CD4-positive, alpha-beta T cell treated with Interleukin-2 at 100 ng/mL for 4 hours (primary cell): ENCODE measurements at regions not wholly inside any gene's neighbourhood (a gene's known extent, or its start where the extent isn't known, plus 50 kb on each side); places are given as distances from the start of the nearest gene placed in this dataset.
"Not testable (repeated sequence)": the region's sequence is repeated elsewhere in the genome, so short reads cannot be mapped to it uniquely, and the experiment has no call there.

Experiments used
- DNase-seq: peaks from one replicate; pipeline ENCODE4 v3.0.0-alpha.2; 2020; ENCODE audit warnings: low spot score

DNA sequence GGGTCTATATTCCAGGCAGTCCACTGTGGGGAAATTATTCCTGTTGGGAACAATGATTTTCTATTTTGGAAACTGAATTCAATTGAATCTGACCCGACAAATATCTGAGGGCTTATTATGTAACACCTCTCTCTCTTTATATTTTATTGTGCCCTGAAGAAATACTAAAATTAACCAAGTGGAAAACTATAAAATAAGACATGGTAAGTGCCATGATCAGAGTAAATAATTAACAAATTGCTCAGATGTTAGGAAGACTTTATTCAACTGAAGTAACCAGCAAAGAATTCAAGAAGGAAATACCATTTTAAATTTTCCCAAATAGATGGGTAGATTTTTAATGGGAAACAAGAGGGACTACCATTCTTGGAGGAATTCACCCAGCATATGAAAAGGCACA is 632.9 kb downstream of the MAFB start:
- DNase-seq, result no peak

DNA sequence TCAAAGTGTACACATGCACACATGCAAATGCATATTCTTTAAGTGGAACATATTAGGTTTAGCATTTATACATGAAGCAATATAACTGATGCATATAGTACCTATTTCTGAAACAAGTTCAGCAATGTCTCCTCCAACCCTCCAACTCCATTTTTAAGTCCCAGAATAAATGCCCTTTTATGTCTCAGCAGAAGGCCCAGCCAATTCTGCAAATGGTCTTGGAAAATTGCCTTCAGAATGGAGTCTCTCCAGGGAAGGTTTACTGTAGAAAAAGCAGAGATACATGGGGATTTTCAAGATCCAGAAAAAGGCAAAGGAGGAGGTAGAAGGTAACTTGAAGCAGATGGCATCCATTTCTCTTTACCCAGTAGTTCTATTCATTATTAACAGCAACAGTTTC is 633.3 kb downstream of the MAFB start:
- no peak for DNase-seq

DNA sequence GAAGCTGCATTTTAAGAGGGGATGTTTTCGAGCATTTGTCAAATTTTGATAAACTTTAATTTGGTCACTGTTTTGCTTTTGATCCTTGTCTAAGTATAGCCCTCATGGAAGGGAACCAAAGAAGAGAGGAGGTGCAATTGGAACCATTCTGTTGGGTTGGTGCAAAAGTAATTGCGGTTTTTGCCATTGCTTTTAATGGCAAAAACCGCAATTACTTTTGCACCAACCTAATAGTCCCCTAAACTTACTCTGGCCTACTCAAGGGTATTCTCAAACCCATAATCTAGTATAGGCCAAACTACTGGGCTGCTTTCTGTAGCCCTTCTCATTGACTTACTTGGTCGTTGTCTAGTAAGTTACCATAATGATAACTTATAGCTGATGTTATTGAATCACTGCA is 634.7 kb downstream of the MAFB start:
- no peak for DNase-seq

DNA sequence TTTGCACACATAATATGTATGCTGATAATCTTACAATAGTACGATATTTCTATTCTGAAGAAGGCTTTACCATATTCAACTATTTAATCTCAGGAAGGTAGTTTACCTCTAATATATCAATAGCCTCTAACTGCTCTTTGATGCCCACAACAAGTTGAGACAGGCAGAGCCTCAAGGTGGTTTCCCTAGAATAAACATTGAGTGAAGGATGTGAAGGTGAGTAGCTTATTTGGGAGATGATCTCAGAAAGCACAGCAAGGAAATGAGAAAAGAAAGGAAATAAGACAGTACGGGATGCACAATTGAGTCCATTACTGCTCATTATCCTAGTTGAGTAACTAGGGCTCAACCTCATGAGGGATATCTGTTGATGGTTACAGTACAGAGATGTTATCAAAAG is 638.4 kb downstream of the MAFB start:
- no peak for DNase-seq

DNA sequence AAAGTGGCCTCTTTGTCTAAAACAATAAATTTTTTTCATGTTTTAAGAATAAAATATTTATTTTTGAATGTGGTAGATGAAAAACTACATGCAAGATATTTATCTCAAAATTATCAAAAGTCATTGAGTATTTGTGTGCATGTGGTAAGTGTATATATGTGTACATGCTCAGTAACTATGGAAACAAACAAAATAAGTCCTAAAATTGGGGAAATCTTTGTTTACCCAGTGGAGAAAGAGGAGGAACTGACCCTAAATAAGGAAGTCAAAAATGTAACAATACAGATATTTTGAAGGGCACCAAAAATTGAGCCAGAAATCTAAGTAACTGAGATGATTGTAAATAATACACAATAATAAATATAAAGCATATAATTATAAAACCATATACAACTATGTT is 639.2 kb downstream of the MAFB start:
- DNase-seq, result no peak

DNA sequence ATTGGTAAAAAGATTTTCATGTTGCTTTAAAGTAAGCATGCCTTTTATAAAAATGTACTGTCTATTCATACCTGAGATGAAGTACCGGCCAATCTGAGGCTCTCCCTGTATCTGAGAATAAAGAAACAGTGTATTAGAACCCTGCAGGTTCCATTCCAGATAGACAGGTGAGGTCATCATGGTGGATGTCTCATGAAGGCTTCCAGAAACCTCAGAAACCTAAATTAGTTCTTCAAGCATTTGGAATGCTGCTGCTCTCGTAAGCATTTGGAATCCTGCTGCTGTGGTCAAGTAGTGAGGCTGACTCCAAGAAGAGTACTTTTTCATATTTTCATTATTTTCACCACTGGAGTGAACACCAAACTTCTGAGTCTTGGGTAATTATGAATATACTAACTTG is 642.3 kb downstream of the MAFB start:
- DNase-seq, result no peak

DNA sequence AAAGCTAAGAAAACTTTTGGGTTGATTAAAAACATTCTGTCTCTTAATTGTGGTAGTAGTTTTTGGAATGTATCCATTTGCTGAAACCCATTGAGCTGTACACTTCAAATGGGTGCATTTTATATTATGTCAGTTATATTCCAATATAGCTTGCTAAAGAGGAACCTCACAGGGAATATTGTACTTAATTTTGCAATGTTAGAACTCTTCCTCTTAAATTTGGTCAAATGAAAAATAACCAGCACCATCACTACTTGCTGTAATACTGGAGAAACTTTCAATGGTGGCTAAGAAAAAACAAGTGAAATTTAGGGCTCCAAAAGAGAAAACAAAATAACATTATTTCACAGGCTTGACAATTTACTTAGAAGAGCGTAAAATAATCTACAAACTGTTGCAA is 651.5 kb downstream of the MAFB start:
- DNase-seq, result no peak

DNA sequence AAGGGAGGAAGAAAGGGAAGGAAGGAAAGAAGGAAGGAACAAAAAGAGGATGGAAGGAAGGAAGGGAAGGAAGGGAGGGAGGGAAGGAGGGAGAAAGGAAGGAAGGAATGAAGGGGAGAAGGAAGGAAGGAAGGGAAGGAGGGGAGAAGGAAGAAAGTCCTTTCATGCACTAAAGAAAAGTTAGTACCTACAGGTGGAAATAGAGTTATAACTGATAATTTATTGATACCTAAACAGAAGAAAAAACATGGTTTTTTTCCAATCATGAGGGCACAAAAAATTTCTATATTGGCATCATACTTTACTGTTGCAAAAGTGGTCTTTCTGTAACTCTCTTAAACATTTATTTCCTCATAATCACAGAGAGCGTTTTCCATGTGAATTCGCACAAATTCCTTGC is 659.4 kb downstream of the MAFB start:
- no peak for DNase-seq

DNA sequence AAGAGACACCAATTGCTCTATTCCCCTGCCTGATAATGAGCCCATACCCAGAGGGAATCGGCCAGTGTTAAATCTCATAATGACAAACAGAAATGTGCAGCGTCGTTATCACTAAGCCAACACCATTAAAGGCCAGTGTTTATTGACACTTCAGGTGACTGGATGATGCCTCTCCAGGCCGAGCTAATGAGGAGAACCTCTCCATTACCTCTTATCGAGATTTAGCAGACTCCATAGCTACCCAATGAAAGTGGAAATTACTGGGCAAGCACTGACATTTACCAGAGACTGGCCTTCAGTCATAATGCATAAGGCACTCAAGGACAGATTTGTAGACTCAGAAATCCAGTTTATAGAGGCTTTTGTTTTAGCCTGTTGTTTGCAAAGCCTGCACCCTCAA is 669.5 kb downstream of the MAFB start:
- DNase-seq, result no peak

DNA sequence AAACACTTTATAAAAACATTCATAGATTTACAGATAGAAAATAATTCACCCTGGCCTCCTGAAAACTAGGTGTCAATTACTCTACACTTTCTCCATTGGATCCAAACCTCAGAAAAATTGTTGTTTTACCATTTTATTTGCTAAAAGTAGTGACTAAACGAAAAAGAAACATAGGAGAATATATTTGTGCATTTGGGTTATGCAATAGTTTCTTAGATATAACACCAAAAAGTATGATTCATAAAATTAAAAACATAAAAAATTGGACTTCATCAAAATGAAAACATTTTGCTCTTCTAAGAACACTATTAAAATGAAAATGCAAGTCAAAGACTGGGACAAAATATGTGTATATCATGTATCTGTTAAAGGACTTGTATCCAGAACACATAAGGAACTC is 671.3 kb downstream of the MAFB start:
- no peak for DNase-seq

DNA sequence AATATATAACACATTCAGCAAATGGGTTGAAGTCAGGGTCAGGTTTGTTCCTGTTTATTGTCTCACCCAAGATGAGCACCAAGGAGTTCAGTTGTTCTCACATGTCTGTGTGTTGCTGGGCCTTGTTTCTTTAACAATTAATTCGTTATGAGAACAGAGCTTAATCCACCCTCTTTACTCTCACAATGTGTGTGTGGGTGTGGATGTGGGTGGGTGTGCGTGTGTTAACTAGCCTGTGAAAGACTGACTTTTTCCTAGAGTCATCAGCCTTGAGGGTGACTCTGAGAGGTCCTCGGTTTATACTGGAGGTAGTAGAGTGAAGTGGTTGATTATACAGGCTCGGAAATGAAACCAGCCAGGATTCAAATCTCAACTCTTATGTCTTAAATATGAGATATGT is 672.1 kb downstream of the MAFB start:
- no peak for DNase-seq

DNA sequence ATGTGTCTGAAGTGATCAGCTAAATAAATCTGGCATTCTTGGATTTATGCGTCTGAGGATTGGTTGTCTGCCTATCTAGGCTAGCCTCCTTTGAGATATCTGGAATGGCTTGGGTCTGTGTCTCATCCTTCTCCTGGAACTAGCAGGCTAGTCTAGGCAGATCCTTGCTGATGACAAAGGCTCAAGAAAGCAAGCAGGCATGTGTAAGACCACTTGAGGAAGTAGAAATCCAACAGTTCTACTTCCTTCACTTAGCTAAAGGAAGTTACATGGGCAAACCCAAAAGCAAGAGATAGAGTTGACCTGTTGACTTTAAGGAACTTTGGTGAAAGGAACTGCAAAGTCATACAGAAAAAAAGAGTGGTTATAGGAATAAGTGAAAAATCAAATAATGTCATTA is 672.6 kb downstream of the MAFB start:
- no peak for DNase-seq

DNA sequence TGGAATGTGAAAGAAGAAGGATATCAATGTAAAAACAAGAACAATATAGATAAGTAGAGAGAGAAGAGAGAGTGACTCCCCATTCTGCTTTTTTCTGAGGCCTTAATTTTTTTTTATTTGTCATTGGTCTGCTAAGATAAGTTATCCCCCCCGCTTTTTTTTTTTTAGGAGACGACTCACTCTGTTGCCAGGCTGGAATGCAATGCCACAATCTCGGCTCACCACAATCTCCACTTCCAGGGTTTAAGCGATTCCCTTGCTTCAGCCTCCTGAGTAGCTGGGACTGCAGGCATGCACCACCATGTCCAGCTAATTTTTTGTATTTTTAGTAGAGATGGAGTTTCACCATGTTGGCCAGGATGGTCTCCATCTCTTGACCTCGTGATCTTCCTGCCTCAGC is 677.0 kb downstream of the MAFB start:
- not testable (repeated sequence) for DNase-seq

DNA sequence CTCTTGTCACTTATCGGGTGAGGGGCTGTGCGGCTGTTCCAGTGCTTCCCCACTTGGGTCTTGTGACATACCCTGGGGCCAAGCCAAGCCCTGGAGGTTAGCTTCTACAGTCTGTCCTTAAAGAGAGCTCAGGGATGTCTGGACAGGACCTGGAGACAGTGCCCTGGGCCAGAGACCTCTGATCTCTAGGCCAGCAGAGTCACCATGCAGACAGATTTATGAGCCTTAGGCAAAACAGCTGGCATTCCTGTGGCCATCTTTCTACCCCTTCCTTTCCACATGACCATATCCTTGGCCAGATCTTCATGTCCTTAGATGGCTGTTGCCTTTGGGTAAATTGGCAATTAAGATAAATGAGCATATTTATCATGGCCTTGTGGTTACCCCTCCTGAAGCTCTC is 678.6 kb downstream of the MAFB start:
- no peak for DNase-seq

DNA sequence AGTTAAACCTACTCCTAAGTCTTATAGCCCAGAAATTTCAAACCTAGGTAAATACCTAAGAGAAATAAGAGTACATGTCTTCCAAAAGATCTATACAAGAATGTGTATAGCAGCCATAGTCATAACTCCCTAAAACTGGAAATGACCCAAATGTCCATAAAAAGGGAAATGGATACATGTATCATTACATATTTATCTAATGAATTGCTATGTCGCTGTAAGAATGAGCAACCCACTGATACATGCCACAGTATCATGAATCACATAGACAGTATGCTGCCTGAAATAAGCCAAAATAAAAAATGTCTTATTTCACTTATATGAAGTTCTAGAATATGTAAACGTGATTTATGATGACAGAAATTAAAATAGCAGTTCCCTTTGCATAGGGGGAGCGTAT is 679.5 kb downstream of the MAFB start:
- no peak for DNase-seq

DNA sequence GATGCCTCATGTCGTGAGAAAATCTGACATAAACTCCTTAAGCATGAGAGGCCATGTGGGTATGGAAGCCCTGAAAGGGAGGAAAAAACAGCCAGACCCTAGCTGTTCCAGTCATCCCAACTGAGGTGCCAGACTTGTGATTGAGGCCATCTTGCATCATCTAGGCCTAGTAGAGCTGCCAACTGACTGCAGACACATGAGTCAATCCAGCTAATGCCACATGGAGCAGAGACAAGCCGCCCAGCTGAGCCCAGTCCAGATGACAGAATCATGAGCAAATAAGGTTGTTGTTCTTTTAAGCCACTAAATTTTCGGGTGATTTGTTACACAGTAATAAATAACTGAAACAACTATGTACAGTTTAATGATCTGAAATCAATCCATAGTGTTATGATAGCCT is 680.9 kb downstream of the MAFB start:
- no peak for DNase-seq

DNA sequence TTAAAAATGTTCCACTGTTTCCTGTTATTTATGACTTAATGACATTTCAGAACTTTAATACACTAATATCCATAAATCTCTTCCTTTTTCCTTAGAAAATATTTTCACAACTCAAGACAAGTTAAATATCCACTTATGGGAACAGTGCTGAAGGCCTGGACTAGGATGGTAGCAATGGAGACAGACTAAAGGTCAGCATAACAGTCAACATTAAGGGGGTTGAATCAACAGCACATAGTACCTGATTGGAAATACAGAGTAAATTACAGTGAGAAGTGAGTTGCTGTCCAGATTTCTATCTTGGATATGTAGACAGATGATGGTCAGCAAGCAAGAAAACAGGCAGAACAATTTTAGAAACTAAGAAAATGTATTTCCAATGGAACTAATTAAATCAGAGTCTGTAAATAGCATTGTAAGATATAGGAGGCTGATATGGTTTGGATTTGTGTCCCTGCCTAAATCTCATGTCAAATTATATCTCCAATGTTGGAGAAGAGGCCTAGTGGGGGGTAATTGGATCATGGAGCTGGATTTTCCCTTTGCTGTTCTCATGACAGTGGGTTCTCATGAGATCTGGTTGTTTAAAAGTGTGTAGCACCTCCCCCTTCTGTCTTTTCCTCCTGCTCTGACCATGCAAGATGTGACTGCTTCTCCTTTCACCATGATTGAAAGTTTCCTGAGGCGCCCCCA is 682.7 kb downstream of the MAFB start:
- no peak for DNase-seq

DNA sequence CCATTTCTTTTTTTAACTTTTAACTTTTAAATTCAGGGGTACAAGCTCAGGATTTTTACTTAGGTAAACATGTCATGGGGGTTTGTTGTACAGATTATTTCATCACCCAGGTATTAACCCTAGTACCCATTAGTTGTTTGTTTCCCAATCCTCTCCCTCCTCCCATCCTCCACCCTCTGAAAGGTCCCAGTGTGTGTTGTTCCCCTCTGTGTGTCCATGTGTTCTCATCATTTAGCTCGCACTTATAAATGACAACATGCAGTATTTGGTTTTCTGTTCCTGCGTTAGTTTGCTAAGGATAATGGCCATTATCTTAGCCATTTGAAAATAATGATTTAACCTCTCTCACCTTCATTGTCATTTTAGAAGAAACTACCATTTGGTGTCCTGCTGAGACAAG is 684.9 kb downstream of the MAFB start:
- DNase-seq, result not testable (repeated sequence)

DNA sequence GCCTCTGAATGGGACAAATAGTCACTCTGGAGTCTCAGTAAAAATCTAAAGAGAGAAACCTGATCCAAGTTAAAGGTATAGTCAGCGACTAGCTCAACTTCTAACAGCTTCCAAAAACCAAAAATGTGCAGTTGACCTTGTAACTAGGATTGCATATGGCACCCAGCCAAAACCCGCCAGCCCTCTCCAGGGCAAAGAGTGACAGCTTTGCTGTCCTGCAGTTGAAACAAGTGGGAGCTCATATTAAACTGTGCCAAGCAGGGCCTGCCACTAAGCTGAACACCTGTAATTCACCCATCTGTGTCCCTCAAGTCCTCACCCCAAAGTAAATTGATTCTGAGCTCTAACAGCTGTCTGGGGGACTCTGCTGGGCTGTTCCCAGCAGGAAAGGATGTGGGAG is 695.3 kb downstream of the MAFB start:
- DNase-seq, result no peak

DNA sequence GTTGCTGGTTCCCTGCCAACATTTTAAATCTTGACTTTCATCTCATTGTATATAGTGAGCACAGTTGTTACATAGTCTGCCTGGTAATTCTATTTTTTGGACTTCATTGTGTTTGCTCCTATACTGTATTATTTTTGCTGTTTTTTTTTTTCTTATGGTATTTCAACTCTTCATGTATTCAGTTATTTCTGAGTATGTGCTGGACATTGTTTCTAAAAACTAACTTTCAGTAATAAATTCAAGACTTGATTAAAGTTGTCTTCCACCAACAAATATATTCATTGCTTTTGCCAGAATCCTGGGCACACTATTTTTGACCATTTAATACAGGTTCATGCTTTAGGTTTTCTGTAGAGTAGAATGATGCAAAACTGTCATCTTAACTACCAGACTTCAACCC is 698.3 kb downstream of the MAFB start:
- no peak for DNase-seq

DNA sequence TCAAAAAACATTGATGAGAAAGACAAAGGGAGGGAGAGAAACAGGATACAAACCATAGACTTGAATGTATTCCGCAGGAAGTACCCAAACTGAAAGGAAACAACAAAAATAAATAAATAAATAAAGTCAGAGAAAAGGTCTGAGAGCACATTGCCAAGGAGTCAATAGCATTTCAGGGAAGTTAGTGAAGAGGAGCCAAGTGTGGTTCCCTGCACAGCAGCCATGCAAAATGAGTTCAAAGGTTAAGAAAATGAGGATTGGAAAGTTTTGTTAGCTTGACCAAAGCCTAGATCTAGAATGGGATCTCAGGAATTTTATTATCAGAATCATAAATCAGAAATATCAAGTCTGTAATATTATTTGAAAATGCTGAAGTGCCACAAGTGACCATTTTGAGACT is 700.0 kb downstream of the MAFB start:
- no peak for DNase-seq

DNA sequence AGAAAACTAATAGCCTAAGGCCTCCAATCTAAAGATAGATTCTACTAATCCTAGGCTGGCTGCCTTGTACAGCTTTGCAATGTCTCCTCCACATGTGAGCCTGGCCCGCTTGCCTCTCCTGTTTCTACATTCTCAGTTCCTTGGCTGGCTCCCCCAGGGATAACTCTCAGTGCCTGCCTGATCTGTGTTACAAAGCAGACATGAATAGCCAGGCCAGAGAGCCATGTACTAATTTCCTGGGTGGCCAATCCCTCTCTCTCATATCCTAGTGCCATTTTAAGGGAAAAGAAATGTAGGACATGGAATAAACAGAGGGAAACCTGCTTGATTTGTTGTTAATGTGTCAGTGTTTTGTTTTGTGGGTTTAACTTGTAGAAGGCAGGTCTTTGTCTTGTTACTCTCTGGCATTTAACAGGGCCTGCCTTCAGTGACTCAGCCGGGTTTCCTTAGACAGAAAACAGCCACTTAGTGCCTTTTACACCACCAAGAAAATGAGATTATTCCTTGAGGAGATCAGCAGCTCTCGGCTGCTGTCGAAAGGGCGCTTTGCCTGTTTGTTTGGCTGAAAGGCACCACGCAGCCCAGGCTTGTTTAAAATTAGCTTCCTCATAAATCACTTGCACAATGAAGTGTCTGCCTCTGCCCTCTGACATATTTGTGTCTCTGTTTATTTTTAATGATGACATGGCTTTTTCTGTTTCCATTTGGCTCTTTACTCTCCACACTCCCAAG is 702.7 kb downstream of the MAFB start:
- DNase-seq, result no peak

DNA sequence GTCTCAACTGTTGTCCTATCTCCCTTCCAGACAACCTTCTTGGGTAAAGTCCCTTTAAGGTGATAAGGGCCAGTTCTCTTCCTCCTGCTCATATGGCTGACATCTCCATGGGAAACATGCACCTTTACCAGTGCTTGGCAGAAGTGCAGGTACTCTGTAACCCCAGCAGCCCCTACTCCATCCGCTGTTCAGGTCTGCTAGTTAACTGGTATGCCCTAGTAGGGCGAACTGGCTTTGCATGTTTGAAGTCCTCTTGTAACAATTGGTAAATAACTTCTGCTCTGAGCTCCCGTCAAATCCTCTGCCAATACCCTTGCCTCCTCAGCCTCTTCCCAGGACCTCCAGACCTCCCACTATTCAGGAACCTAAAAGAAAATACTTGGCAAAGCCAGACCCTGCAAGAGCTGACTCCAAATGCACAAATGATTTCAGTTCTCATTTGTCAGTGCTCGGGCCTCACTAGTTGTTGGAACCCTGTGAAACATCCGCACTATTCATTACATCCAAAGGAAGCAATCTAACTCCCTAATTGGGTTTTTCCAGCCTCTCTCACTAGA is 703.7 kb downstream of the MAFB start:
- no peak for DNase-seq

DNA sequence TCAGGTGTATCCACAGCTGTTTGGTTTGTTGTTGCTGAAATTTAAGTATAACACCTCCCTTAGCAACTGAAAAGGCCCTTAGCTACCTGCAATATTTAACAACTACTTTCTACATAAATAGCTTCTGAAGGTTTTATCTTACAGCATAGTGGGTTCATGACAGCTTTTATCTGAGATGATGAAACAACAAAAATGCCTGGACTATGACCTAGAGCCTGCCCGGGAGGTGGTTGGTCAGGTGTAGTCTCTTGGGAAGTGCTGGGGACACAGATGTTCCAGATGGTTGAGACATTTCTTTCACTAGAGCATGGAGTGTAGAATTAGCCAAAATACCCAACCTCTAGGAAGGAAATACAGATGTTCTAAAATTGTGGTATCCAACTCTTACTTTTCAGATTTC is 705.4 kb downstream of the MAFB start:
- DNase-seq, result no peak
